A673 (cell line): ENCODE measurements at regions not wholly inside any gene's neighbourhood (a gene's known extent, or its start where the extent isn't known, plus 50 kb on each side); places are given as distances from the start of the nearest gene placed in this dataset.

Experiments used
- CTCF ChIP-seq: fragments of 300-800, 200-600 bp; sonication (generic); conservative IDR thresholded peaks from 2 replicates; pipeline ENCODE4 v1.5.1; 2017; ENCODE audit warnings: low read depth, mild to moderate bottlenecking, antibody characterized with exemption, low read length, moderate library complexity, mixed read lengths
- EZH2 ChIP-seq: fragments of 200-600 bp; sonication (generic); IDR thresholded peaks from 2 replicates; pipeline ENCODE4 v1.6.1; 2017; ENCODE audit warnings: borderline replicate concordance, low read depth, mild to moderate bottlenecking, mixed read lengths, antibody characterized with exemption, low read length; ENCODE audit not compliant: poor library complexity, severe bottlenecking

GRCh38 chr22:46068181-46068592, 82.1 kb upstream of the PPARA start:
- TF ChIP-seq EZH2 (no peak), CTCF (no peak)
